Erythroblast (primary cell): ENCODE measurements at regions not wholly inside any gene's neighbourhood (a gene's known extent, or its start where the extent isn't known, plus 50 kb on each side); places are given as distances from the start of the nearest gene placed in this dataset.

Experiments used
- GATA1 ChIP-seq: IDR thresholded peaks from 2 replicates; pipeline ENCODE4 v1.6.1; 2011; ENCODE audit warnings: low read depth, mild to moderate bottlenecking, control low read depth, low read length, moderate library complexity
- POLR2A ChIP-seq: IDR thresholded peaks from 2 replicates; pipeline ENCODE4 v1.6.1; 2011; ENCODE audit warnings: mild to moderate bottlenecking, low read length

DNA sequence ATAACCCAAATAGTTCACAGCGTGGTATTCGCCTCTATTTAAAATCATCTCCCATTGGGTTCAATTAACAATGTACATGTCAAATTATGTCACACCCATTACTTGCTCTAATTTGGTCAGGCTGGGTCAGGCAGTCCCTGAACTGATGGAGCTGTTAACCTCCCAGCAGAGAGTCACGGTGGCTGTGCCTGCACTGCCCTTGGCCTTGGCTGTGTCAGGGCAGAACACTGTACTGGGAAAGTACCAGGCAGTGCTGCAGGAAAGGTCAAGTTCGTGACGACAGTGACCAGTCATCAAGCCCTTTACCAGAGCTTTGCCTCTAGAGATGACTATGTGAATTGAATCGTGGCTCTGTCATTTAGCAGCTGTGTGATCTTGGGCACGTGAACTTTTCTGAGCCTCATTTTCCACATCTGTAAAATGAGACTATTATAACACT lies 100.0 kb downstream of the ARF6 start:
- no peak for TF ChIP-seq POLR2A
- TF ChIP-seq GATA1: no peak
